Stimulated activated CD8-positive, alpha-beta memory T cell treated with anti-CD3 and anti-CD28 coated beads, Interleukin-12 subunit alpha, Interleukin-12 subunit beta, amount 100 ng/mL, for 1 hour (primary cell): ENCODE measurements at regions not wholly inside any gene's neighbourhood (a gene's known extent, or its start where the extent isn't known, plus 50 kb on each side); places are given as distances from the start of the nearest gene placed in this dataset.
"Not testable (repeated sequence)": the region's sequence is repeated elsewhere in the genome, so short reads cannot be mapped to it uniquely, and the experiment has no call there.

Experiments
- DNase-seq: peaks from one replicate; pipeline ENCODE4 v3.0.0-alpha.2; 2020; ENCODE audit warnings: low read depth

- no peak for DNase-seq
Measured at GRCh38 chr16:79864032-79864780, 263.7 kb upstream of the MAF start.

- no peak for DNase-seq
Measured at GRCh38 chr16:79863128-79864031, 262.8 kb upstream of the MAF start.

GRCh38 chr16:79862601-79863000 lies 262.1 kb upstream of the MAF start:
- DNase-seq: no peak

GRCh38 chr16:79856581-79856980 lies 256.0 kb upstream of the MAF start:
- no peak for DNase-seq

GRCh38 chr16:79850348-79850747 lies 249.8 kb upstream of the MAF start:
- DNase-seq: no peak

GRCh38 chr16:79849119-79849518 lies 248.6 kb upstream of the MAF start:
- DNase-seq: no peak

- no peak for DNase-seq
Measured at GRCh38 chr16:79848719-79849118, 248.2 kb upstream of the MAF start.

- no peak for DNase-seq
Measured at GRCh38 chr16:79847569-79847968, 247.0 kb upstream of the MAF start.

- DNase-seq: no peak
Measured at GRCh38 chr16:79847101-79847500, 246.6 kb upstream of the MAF start.

- DNase-seq: no peak
Measured at GRCh38 chr16:79845734-79846135, 245.2 kb upstream of the MAF start.

- DNase-seq: no peak
Measured at GRCh38 chr16:79845033-79845733, 244.6 kb upstream of the MAF start.

- DNase-seq: no peak
Measured at GRCh38 chr16:79844603-79845002, 244.1 kb upstream of the MAF start.

- DNase-seq: no peak
Measured at GRCh38 chr16:79843631-79844043, 243.1 kb upstream of the MAF start.

GRCh38 chr16:79843145-79843544 lies 242.6 kb upstream of the MAF start:
- no peak for DNase-seq

GRCh38 chr16:79842197-79842596 lies 241.7 kb upstream of the MAF start:
- DNase-seq: no peak

GRCh38 chr16:79839466-79840341 lies 239.2 kb upstream of the MAF start:
- DNase-seq: no peak

GRCh38 chr16:79838496-79839259 lies 238.1 kb upstream of the MAF start:
- no peak for DNase-seq

- no peak for DNase-seq
Measured at GRCh38 chr16:79836144-79836543, 235.6 kb upstream of the MAF start.

- DNase-seq: no peak
Measured at GRCh38 chr16:79835194-79835593, 234.7 kb upstream of the MAF start.

- DNase-seq: no peak
Measured at GRCh38 chr16:79834720-79835119, 234.2 kb upstream of the MAF start.

- not testable (repeated sequence) for DNase-seq
Measured at GRCh38 chr16:79834003-79834402, 233.5 kb upstream of the MAF start.
